ENCODE measurements at regions not wholly inside any gene's neighbourhood (a gene's known extent, or its start where the extent isn't known, plus 50 kb on each side); places are given as distances from the start of the nearest gene placed in this dataset.

DNA sequence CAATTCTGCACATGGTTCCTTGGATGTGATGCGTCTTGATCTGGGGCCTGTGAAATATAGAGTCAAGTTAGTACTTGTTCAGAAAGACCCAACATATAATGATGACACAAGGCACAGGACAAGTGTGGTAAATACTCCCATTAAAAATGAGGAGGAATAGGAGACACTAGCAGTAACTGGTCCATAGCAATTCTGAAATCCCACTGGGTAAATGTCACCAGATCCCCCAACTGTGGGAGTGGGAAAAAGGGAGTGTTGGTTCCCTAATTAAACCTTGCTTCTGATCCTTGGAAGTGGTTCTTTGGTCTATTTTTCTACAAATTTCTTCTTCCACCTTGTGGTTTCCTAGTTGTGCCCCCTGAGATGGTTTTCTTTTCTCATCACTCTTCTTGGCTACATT lies 62.5 kb upstream of the NRP1 start:
- DNase-seq: no peak

- DNase-seq: no peak
Observed at GRCh38 chr10:33396279-33396678, 61.8 kb upstream of the NRP1 start.

- no peak for DNase-seq
Observed at GRCh38 chr10:33395201-33395600, 60.7 kb upstream of the NRP1 start.

DNA sequence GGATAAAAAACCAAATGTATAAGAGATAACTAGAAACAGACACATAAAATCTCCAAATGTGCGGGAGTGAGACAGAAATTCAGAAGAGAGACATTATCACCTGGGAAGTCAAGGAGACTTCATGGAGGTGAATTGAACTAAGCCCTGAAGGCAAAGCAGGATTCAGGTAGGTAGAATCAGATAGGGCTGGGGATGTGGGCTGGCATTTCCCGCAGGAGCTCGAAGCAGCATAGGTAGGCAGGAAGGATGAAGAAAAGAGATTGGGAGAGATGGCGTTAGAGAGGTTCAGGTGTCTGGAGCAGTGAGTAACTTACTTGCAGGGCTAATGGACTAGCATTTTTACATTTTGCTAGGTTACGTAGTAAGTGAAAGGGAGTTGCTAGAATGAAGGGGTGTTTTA lies 58.2 kb upstream of the NRP1 start:
- no peak for DNase-seq

GRCh38 chr10:33391611-33392465 lies 57.4 kb upstream of the NRP1 start:
- no peak for DNase-seq

GRCh38 chr10:33390046-33390445 lies 55.6 kb upstream of the NRP1 start:
- no peak for DNase-seq

DNA sequence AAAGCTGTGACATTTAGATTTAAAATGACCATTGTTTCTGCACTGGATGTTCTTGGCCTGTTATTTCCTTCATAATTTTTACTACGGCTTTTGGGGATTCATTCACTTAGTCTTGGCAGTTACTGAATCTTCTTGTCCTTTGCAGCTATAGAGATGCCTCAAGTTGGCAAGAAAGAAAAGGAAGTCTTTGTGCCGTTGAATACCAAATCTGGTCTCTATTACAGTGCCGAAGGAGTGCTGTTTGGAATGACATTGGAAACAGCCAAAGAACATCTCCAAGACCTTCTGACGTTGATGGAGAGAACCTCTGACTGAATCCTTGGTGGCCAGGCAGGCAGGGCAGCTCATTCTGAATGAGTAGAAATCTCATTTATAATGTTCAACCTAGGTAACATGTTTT lies 54.3 kb upstream of the NRP1 start:
- DNase-seq: no peak

DNA sequence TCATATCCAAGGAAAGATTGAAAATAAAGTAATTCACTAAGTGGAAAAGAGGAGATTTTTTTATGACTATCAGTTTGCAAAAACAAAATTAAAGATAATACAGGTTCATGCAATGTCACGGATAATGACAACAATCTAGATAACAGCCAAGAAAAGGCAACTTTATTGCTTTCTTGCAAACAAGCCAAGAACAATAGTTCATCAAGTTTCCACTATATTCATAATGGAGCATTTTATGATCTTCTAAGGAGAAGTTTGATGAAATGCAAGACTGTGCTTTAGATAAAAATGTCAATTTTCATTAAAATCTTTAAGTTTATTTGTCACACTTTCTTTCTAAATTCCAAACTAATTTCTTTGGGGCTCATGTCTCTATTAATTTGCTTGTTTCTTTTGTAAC lies 53.9 kb upstream of the NRP1 start:
- no peak for DNase-seq

DNA sequence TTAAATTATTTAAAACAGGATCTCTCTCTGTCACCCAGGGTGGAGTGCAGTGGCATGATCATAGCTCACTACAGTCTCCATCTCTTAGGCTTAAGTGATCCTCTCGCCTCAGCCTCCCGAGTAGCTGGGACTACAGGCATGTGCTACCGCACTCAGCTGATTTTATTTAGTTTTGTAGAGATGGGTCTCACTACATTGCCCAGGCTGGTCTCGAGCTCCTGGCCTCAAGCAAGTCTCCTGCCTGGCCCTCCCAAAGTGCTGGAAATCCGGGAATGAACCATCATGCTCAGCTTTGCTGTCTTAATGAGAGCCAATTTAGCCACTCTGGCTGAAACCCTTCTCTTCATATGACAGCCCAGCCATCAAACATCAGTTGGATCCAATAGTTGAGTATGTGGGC lies 53.3 kb upstream of the NRP1 start:
- no peak for DNase-seq

DNA sequence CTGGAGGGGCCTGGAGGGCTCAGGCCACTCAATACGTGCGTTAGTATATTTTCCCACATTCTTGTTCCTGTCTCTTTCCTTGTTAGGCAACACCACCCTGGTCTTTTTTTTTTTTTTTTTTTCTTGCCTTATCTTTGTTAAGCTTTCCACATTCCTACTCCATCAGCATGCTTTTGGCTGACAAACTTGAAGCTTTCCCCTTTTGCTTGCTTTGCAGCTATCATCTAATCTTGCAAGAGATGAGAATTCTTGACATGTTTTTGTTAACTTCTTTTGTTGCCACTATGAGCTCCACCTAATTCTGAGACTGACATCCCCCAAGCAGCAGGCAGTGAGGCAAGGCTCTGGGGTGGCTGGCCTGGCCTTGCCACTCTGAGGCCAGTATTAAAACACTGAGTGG lies 52.5 kb upstream of the NRP1 start:
- DNase-seq: no peak

- DNase-seq: no peak
Observed at GRCh38 chr10:33385686-33386085, 51.2 kb upstream of the NRP1 start.

GRCh38 chr10:33385015-33385414 lies 50.5 kb upstream of the NRP1 start:
- no peak for DNase-seq
